Stimulated activated CD8-positive, alpha-beta memory T cell treated with anti-CD3 and anti-CD28 coated beads, Interleukin-15, amount 100 ng/mL, for 24 hours (primary cell): ENCODE measurements at regions not wholly inside any gene's neighbourhood (a gene's known extent, or its start where the extent isn't known, plus 50 kb on each side); places are given as distances from the start of the nearest gene placed in this dataset.
"Not testable (repeated sequence)": the region's sequence is repeated elsewhere in the genome, so short reads cannot be mapped to it uniquely, and the experiment has no call there.

ENCODE experiments used
- DNase-seq: peaks from one replicate; pipeline ENCODE4 v3.0.0-alpha.2; 2020; ENCODE audit warnings: low read depth

DNA sequence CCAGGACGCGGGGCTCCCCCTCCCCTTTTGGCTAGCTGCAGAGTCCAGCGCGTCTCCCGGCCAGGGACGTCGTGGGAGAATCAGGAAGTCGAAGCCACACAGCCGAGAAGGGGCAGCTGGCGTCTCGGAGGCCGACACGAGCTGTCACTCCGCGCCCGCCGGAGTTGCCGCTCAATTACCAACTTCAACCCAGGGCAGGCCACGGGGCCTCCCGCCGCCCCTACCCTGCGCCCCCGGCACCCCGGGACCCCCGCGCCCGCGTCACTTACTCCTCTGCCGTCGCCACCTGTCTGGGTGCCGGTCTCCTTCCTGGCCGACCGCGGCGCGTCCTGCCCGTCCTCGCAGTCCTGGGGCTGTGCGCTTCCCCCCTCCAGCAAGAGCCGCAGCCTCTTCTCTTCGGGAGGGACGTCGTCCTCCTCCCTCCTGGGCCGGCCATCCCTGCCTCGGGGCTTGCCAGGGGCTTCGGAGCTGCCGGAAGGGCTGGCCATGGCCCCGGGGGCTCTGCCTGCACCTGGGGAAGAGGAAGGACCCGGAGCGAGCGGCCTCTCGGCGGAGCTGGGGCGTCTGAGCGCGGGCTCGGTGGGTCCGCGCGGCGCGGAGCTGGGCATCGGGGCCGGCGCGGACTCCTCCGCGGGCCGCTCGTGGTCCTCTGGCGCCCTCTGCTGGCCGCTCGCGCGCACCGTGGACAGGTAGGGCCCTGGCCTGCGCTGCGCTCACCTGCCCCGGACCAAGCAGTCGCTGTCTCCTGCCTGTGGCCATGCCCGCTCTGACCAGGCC lies 65.6 kb upstream of the CLEC6A start:
- DNase-seq = peak; percentile 57

DNA sequence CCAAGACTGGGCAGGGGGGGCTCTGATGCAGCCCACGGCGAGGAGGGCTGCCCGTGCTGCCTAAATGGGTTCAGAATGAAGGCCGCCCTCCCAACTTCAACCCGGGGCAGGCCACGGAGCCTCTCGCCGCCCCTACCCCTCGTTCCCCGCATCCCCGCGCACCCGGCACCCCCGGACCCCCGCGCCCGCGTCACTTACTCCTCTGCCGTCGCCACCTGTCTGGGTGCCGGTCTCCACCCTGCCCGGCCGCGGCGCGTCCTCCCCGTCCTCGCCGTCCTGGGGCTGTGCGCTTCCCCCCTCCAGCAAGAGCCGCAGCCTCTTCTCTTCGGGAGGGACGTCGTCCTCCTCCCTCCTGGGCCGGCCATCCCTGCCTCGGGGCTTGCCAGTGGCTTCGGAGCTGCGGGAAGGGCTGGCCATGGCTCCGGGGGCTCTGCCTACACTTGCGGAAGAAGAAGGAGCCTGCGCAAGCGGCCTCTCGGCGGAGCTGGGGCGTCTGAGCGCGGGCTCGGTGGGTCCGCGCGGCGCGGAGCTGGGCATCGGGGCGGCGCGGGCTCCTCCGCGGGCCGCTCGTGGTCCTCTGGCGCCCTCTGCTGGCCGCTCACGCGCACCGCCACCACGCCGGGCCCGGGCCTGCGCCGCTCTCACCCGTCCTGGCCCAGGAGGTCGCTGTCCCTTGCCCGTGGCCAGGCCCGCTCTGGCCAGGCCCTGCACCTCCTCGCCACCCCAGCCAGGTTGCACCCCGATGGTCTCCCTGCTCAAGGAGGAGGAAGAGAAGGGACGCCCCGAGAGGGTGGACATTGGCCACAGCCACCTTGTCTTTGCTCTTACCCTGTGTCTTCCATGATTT lies 59.3 kb upstream of the CLEC6A start:
- DNase-seq = peak; percentile 70

DNA sequence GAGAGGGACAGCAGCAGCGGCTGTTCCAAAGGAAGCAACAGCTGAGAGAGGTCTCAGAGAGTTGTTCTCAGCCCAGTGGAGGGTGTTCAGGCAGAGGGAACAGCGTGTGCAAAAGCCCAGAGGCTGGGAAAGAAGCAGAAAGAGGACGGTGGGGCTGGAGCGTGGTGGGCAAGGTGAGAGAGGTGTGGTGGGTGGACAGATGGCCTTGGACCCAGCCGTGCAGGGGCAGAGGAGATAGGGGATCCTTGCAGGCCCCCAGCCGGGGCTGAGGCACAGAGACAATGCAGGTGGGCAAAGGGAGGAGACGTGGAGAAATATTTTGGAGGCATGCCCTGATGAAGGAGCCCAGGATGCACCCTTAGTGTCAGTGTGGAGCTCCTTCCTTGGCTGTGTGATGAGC lies 58.4 kb upstream of the CLEC6A start:
- not testable (repeated sequence) for DNase-seq

DNA sequence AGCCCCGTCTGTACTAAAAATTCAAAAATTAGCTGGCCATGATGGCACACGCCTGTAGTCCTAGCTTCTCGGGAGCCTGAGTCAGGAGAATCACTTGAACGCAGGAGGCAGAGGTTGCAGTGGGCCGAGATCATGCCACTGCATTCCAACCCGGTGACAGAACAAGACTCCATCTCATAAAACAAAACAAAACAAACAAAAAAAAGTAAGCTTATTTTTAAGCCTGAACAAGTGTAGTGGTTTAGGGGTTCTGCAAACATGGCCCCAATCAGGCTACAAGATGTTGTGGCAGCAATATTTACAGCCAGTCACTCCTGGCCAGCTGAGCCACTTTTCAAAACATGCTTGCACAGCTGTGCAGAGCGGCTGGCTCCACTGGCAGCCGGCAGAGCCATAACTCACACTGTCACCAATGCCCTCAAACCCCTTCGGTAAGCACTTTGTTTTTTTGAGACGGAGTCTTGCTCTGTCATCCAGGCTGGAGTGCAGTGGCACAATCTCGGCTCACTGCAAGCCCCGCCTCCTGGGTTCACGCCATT lies 56.2 kb upstream of the CLEC6A start:
- DNase-seq = not testable (repeated sequence)

DNA sequence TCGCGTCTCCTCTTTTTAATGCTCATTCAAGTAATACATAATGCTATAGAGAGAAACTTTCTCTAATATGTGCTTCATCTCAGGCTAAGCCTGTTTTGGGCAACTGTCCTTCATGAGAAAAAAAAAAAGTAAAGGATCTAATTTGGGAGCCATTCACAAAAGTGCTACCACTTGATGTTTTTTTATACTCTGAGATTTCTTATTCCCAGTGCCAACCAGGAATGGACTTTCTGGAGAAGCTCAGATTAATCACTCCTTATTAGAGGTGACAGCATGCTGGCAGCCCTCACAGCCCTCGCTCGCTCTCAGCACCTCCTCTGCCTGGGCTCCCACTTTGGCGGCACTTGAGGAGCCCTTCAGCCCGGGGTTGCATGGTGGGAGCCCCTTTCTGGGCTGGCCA lies 51.9 kb upstream of the CLEC6A start:
- DNase-seq = not testable (repeated sequence)

DNA sequence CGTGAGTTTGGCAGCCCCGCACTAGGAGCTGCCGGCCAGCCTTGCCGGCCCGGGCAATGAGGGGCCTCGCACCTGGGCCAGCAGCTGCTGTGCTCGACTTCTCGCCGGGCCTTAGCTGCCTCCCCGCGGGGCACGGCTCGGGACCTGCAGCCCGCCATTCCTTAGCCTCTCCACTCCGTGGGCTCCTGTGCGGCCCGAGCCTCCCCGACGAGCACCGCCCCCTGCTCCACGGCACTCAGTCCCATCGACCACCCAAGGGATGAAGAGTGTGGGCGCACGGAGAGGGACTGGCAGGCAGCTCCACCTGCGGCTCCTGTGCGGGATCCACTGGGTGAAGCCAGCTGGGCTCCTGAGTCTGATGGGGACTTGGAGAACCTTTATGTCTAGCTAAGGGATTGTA lies 51.4 kb upstream of the CLEC6A start:
- not testable (repeated sequence) for DNase-seq
